ENCODE measurements at regions not wholly inside any gene's neighbourhood (a gene's known extent, or its start where the extent isn't known, plus 50 kb on each side); places are given as distances from the start of the nearest gene placed in this dataset.

GRCh38 chr5:8647111-8647510 is 778.2 kb downstream of the MTRR start:
- ChIA-PET POLR2A (no interaction called here), CTCF (no interaction called here)
- Histone ChIP-seq H3K36me3 (replicated peaks in 1 of 2; ENCODE audit: control insufficient read depth in 1 of 2, insufficient read depth in 2 of 2, low read length in 1 of 2) (no peaks in the 10 kb centered on the region), H4K20me1 (ENCODE audit: insufficient read depth) (no peaks in the 10 kb centered on the region), H3K4me1 (ENCODE audit: control insufficient read depth in 1 of 2, insufficient read depth in 2 of 2, low read depth in 1 of 2, low read length in 1 of 2) (no peaks in the 10 kb centered on the region), H3K9ac (no peak overlapping the region), H3K9me3 (no peaks in the 10 kb centered on the region), H3K27me3 (ENCODE audit: insufficient read depth) (no peaks in the 10 kb centered on the region), H3K4me2 (no peak overlapping the region), H3K9me2 (no peaks in the 10 kb centered on the region), H2AFZ (ENCODE audit: low read depth) (no peak overlapping the region), H3K4me3 (ENCODE audit: low read depth in 2 of 2, low read length in 1 of 2) (no peak overlapping the region), H3K27ac (ENCODE audit: low read depth in 2 of 2, low read length in 1 of 2) (no peak overlapping the region), H3K79me2 (ENCODE audit: insufficient read depth) (no peaks in the 10 kb centered on the region), H3F3A (replicated peaks; ENCODE audit: insufficient read depth) (no peaks in the 10 kb centered on the region)
- no peak for DNase-seq
- TF ChIP-seq USF1 (IDR thresholded peaks at IDR 0.05; ENCODE audit: borderline replicate concordance, low read depth) (no peak), MAX (IDR thresholded peaks at IDR 0.05; ENCODE audit: low read depth) (no peak), MEF2A (IDR thresholded peaks at IDR 0.05; ENCODE audit: borderline replicate concordance, low read depth) (no peak), TCF12 (IDR thresholded peaks at IDR 0.05) (no peak), NRF1 (IDR thresholded peaks at IDR 0.05; ENCODE audit: low read depth, low read length) (no peak), RCOR1 (IDR thresholded peaks at IDR 0.05; ENCODE audit: low read length) (no peak), FOXJ3 (CRISPR knock-in tag; IDR thresholded peaks at IDR 0.05) (no peak), GATA2 (CRISPR knock-in tag; IDR thresholded peaks at IDR 0.05) (no peak), EZH2phosphoT487 (IDR thresholded peaks at IDR 0.05; ENCODE audit: borderline replicate concordance, low read depth) (no peak)

GRCh38 chr5:8650186-8650585 is 781.2 kb downstream of the MTRR start:
- ChIA-PET CTCF (no interaction called here), POLR2A (no interaction called here)
- H3K36me3 ChIP-seq (replicated peaks in 1 of 2; ENCODE audit: control insufficient read depth in 1 of 2, insufficient read depth in 2 of 2, low read length in 1 of 2), result no peaks in the 10 kb centered on the region
- H3K9ac ChIP-seq, result no peak overlapping the region
- H3K79me2 ChIP-seq (ENCODE audit: insufficient read depth), result no peaks in the 10 kb centered on the region
- H2AFZ ChIP-seq (ENCODE audit: low read depth), result no peak overlapping the region
- DNase-seq, result no peak
- TF ChIP-seq RAD21 (IDR thresholded peaks at IDR 0.05; ENCODE audit: low read length) (peak; percentile 16; the same call in 1 of the 2 replicates), GATA2 (CRISPR knock-in tag; IDR thresholded peaks at IDR 0.05) (no peak)
- no peaks in the 10 kb centered on the region for H4K20me1 ChIP-seq (ENCODE audit: insufficient read depth)
- H3K9me3 ChIP-seq, result no peaks in the 10 kb centered on the region
- H3K4me3 ChIP-seq (ENCODE audit: low read depth in 2 of 2, low read length in 1 of 2), result no peak overlapping the region
- H3K4me1 ChIP-seq (ENCODE audit: control insufficient read depth in 1 of 2, insufficient read depth in 2 of 2, low read depth in 1 of 2, low read length in 1 of 2), result no peaks in the 10 kb centered on the region
- 39% methylated on average over 6 of the region's 6 CpGs for WGBS (ENCODE audit: low lambda C conversion rate)
- H3F3A ChIP-seq (replicated peaks; ENCODE audit: insufficient read depth), result no peaks in the 10 kb centered on the region
- no peaks in the 10 kb centered on the region for H3K9me2 ChIP-seq
- no peak overlapping the region for H3K27ac ChIP-seq (ENCODE audit: low read depth in 2 of 2, low read length in 1 of 2)
- H3K4me2 ChIP-seq, result no peak overlapping the region
- H3K27me3 ChIP-seq (ENCODE audit: insufficient read depth), result no peaks in the 10 kb centered on the region

- no peak for DNase-seq
- Histone ChIP-seq H4K20me1 (ENCODE audit: insufficient read depth) (no peaks in the 10 kb centered on the region), H3K9ac (no peak overlapping the region), H3K79me2 (ENCODE audit: insufficient read depth) (no peaks in the 10 kb centered on the region), H3K9me2 (no peaks in the 10 kb centered on the region), H3K4me2 (no peak overlapping the region), H3K4me1 (ENCODE audit: control insufficient read depth in 1 of 2, insufficient read depth in 2 of 2, low read depth in 1 of 2, low read length in 1 of 2) (no peaks in the 10 kb centered on the region), H3K4me3 (ENCODE audit: low read depth in 2 of 2, low read length in 1 of 2) (no peak overlapping the region), H2AFZ (ENCODE audit: low read depth) (no peak overlapping the region), H3K36me3 (replicated peaks in 1 of 2; ENCODE audit: control insufficient read depth in 1 of 2, insufficient read depth in 2 of 2, low read length in 1 of 2) (no peaks in the 10 kb centered on the region), H3K9me3 (no peaks in the 10 kb centered on the region), H3F3A (replicated peaks; ENCODE audit: insufficient read depth) (no peaks in the 10 kb centered on the region), H3K27ac (ENCODE audit: low read depth in 2 of 2, low read length in 1 of 2) (no peak overlapping the region), H3K27me3 (ENCODE audit: insufficient read depth) (no peaks in the 10 kb centered on the region)
- 25% methylated on average over 4 of the region's 4 CpGs for WGBS (ENCODE audit: low lambda C conversion rate)
- ChIA-PET POLR2A (no interaction called here), CTCF (no interaction called here)
- TF ChIP-seq JUND (IDR thresholded peaks at IDR 0.05) (no peak), IRF3 (IDR thresholded peaks at IDR 0.05; ENCODE audit: low read depth, low read length) (no peak), FOXM1 (IDR thresholded peaks at IDR 0.05; ENCODE audit: low read depth) (no peak), TAF1 (IDR thresholded peaks at IDR 0.05; ENCODE audit: borderline replicate concordance, low read depth, low read length) (no peak), ELF1 (IDR thresholded peaks at IDR 0.05) (no peak), GATA2 (CRISPR knock-in tag; IDR thresholded peaks at IDR 0.05) (no peak), REST (IDR thresholded peaks at IDR 0.05; ENCODE audit: low read depth, low read length) (no peak), NRF1 (IDR thresholded peaks at IDR 0.05; ENCODE audit: low read depth, low read length) (no peak), POLR2AphosphoS5 (IDR thresholded peaks at IDR 0.05; ENCODE audit: low read depth, low read length) (no peak), FOSL2 (IDR thresholded peaks at IDR 0.05; ENCODE audit: borderline replicate concordance, low read depth) (no peak)
Measured at GRCh38 chr5:8660133-8660893, 791.4 kb downstream of the MTRR start.

Measured in SK-N-SH (cell line).